Activated T-helper 2 cell treated with anti-CD3 and anti-CD28 coated beads, Interferon-gamma antibody, Interleukin-2, Interleukin-4, amounts not matched to agents 10 μg/mL and 5 μg/mL and 100 μg/mL, durations not matched to agents 14 hours and 24 hours and 36 hours (primary cell): ENCODE measurements at regions not wholly inside any gene's neighbourhood (a gene's known extent, or its start where the extent isn't known, plus 50 kb on each side); places are given as distances from the start of the nearest gene placed in this dataset.
"Not testable (repeated sequence)": the region's sequence is repeated elsewhere in the genome, so short reads cannot be mapped to it uniquely, and the experiment has no call there.

Experiments
- DNase-seq: peaks from one replicate; pipeline ENCODE4 v3.0.0; 2021; ENCODE audit warnings: low spot score
- H3K27ac Mint-ChIP-seq: one replicate; pipeline ENCODE4 v1.8.0; 2021; ENCODE audit warnings: mixed read lengths
- H3K27me3 Mint-ChIP-seq: one replicate; pipeline ENCODE4 v1.8.0; 2021; ENCODE audit warnings: low read depth, mixed read lengths
- H3K36me3 Mint-ChIP-seq: one replicate; pipeline ENCODE4 v1.8.0; 2021; ENCODE audit warnings: low read depth, mixed read lengths
- H3K4me1 Mint-ChIP-seq: one replicate; pipeline ENCODE4 v1.8.0; 2021; ENCODE audit warnings: low read depth, mixed read lengths
- H3K4me3 Mint-ChIP-seq: one replicate; pipeline ENCODE4 v1.8.0; 2021; ENCODE audit warnings: low read depth, mild to moderate bottlenecking, moderate library complexity, mixed read lengths
- H3K9me3 Mint-ChIP-seq: one replicate; pipeline ENCODE4 v1.8.0; 2021; ENCODE audit warnings: mixed read lengths
- intact Hi-C: fragments of 100-400 bp; cut with micrococcal nuclease; formaldehyde crosslinking; loops from one replicate; pipeline ENCODE4 v1.15.1; 2023

DNA sequence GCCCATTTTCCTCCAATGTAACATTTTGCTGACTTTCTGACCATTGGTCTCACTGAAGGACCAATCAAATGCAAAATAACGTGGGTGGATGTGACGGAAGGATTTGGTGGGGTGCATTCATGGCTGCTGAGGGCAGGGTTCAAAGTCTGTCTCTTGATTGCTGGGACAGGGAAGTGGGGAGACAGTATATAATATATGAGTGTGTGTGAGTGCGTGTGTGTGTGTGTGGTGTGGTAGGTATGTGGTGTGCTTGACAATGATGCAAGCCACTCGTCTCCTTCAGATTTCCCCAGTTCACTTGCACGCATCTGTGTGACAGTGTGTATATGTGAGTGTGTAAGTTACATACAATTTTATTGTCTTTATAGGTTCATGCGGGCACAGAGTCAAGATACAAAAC, 477.3 kb downstream of the DIRAS2 start:
- Mint-ChIP-seq H3K27me3 (peaks cover 9% of the 10 kb centered on the region), H3K9me3 (no peaks in the 10 kb centered on the region), H3K27ac (no peak overlapping the region), H3K4me1 (no peaks in the 10 kb centered on the region), H3K36me3 (no peaks in the 10 kb centered on the region), H3K4me3 (no peak overlapping the region)
- no peak for DNase-seq
- intact Hi-C loops, result no loop called here

DNA sequence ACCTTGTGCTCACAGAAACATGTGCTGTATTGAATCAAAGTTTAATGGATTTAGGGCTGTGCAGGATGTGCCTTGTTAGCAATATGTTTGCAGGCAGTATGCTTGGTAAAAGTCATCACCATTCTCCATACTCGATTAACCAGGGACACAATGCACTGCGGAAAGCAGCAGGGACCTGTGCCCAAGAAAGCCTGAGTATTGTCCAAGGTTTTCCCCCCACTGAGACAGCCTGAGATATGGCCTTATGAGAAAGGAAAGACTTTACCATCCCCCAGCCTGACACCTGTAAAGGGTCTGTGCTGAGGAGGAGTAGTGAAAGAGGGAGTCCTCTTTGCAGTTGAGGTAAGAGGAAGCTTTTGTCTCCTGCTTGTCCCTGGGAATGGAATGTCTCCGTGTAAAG, 476.2 kb downstream of the DIRAS2 start:
- DNase-seq, H3K9me3 Mint-ChIP-seq, H3K4me1 Mint-ChIP-seq, H3K27ac Mint-ChIP-seq, intact Hi-C loops, H3K4me3 Mint-ChIP-seq, H3K36me3 Mint-ChIP-seq: not testable (repeated sequence)
- peaks cover 15% of the 10 kb centered on the region for H3K27me3 Mint-ChIP-seq

DNA sequence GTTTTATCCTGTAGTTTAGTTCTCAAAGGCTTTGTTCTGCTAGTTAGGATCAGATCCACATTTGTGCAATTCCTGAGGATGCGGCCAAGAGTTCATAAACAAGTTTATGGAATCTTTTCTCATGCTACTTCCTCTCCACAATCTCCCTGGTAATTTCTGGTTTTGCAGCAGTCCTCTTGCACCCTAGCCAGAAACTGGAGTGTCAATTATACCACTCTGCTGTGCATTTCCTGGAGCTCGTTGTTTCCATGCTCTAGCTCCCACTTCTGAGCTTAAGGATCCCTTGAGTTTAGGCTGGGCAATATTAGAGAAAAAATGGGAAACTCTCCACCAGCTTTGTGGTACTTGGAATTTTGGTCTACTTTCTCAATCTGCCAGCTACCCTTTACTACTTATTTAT, 474.7 kb downstream of the DIRAS2 start:
- no peak overlapping the region for H3K27ac Mint-ChIP-seq
- H3K9me3 Mint-ChIP-seq, result peaks cover 3% of the 10 kb centered on the region
- no peaks in the 10 kb centered on the region for H3K4me1 Mint-ChIP-seq
- H3K4me3 Mint-ChIP-seq, result no peak overlapping the region
- no peak for DNase-seq
- H3K36me3 Mint-ChIP-seq, result no peaks in the 10 kb centered on the region
- intact Hi-C loops, result no loop called here
- H3K27me3 Mint-ChIP-seq, result peaks cover 15% of the 10 kb centered on the region

DNA sequence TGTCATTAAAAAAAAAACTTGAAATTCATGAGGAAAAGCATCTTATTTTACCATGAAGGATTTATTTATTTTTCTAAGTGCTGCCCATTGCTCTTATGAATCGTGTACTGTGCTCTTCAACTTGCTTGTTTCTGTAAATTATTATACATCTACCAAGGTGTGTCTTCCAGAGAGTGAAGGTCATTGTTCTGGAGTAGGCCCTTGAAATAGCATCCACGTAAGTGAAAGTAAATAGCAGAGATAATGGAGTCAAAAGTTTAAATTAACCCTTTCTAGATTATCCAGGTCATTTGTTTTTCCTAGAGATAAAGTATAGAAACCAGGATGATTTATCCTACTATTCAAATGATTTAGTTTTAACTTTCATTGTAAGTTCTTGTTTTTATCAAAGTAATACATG, 473.1 kb downstream of the DIRAS2 start:
- no peak for DNase-seq
- H3K27ac Mint-ChIP-seq, result no peak overlapping the region
- peaks cover 15% of the 10 kb centered on the region for H3K27me3 Mint-ChIP-seq
- peaks cover 3% of the 10 kb centered on the region for H3K9me3 Mint-ChIP-seq
- no peaks in the 10 kb centered on the region for H3K4me1 Mint-ChIP-seq
- intact Hi-C loops, result no loop called here
- H3K4me3 Mint-ChIP-seq, result no peak overlapping the region
- H3K36me3 Mint-ChIP-seq, result no peaks in the 10 kb centered on the region

DNA sequence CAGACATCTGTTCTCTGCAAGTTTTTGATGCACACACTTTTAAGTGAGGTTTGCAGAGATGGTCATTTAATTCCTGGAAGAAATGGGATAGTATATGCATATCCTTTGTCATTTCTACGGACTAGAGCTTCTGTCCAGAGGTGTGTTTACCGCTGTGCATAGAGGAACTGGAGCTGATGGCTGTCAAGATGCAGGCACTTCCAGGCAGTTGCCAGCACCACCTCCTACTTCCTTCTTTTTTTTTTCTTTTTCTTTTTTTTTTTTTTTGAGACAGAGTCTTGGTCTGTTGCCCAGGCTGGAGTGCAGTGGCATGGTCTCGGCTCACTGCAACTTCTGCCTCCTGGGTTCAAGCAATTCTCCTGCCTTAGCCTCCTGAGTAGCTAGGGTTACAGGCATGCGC, 468.7 kb downstream of the DIRAS2 start:
- H3K9me3 Mint-ChIP-seq, intact Hi-C loops, DNase-seq, H3K27ac Mint-ChIP-seq, H3K4me1 Mint-ChIP-seq, H3K4me3 Mint-ChIP-seq, H3K36me3 Mint-ChIP-seq, H3K27me3 Mint-ChIP-seq: not testable (repeated sequence)

DNA sequence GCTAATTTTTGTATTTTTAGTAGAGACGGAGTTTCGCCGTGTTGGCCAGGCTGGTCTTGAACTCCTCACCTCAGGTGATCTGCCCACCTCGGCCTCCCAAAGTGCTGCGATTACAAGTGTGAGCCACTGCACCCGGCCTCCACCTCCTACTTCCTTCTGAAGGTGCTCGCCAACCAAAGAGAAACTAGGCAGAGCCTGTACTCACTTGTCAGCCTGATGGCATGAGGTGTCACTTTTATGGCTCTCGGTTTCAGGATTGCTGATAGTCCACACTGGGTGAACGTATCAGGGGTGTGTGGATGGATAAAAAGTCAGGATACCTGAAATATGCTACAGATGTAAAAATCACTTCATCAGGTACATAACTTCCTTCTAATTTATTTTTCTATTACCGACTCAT, 468.3 kb downstream of the DIRAS2 start:
- H3K27ac Mint-ChIP-seq, DNase-seq, H3K4me3 Mint-ChIP-seq, intact Hi-C loops, H3K4me1 Mint-ChIP-seq, H3K36me3 Mint-ChIP-seq, H3K9me3 Mint-ChIP-seq, H3K27me3 Mint-ChIP-seq: not testable (repeated sequence)

DNA sequence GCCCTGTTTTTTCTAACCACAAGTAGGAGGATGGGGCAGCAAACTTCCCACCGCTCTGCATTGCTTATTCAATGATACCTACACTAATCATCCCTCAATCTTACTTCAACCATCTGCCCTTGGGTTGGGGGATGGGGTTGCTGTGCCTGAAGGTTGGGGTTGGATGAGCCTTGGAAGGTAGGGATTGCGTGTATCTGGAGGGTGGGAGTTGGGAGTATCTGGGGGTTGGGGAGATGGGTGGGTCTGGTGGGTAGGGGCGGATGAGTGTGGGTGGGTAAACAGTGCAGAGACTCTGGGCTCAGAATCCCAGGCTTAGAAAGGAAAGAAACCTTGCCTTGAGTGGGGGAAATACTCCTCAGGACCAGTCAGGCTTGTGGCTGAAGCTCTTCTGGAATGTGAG, 467.4 kb downstream of the DIRAS2 start:
- Mint-ChIP-seq H3K36me3 (no peaks in the 10 kb centered on the region), H3K4me1 (no peaks in the 10 kb centered on the region), H3K27me3 (peaks cover 6% of the 10 kb centered on the region), H3K9me3 (peaks cover 3% of the 10 kb centered on the region), H3K27ac (no peak overlapping the region), H3K4me3 (no peak overlapping the region)
- intact Hi-C loops, result no loop called here
- DNase-seq, result no peak

DNA sequence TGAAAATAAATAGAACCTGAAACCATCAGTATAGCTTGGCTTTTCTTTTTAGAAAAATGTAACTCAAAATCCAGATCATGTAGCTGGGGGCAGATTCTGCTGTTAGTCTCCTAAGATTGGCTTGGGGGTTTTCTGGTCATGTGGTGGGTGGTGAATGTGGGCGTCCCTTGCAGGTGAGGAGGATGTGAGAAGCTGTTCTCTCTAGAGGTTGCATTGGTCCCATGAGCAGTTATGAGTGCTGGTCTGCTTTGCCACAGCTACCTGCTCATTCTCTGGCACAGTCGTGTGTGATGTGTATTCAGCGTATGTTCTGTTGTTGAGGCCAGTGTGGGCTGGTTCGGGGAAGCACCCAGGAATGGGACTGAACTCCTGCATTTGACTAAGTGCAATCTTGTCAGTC, 466.8 kb downstream of the DIRAS2 start:
- intact Hi-C loops, result no loop called here
- Mint-ChIP-seq H3K4me3 (no peak overlapping the region), H3K27ac (no peak overlapping the region), H3K9me3 (peaks cover under 1% of the 10 kb centered on the region), H3K36me3 (no peaks in the 10 kb centered on the region), H3K27me3 (peaks cover 4% of the 10 kb centered on the region), H3K4me1 (no peaks in the 10 kb centered on the region)
- no peak for DNase-seq

DNA sequence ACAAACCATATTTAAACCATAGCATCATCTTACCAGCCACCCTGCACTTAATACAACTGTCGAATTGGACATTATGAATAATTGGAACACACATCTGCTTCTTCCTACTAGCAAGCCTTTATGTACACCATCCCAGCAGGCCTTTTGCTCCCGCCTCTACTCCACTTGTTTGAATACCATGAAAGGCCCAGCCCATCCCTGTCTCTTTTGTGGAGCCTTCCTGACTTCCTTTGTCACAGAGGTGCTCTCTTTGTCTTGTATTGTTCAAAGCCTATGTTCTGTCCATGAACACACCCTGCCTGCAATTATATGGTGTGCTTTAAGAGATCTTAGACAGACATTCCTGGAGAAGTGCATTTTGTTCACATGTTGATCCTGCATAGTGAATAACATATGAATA, 465.7 kb downstream of the DIRAS2 start:
- no peaks in the 10 kb centered on the region for H3K36me3 Mint-ChIP-seq
- H3K9me3 Mint-ChIP-seq, result no peaks in the 10 kb centered on the region
- intact Hi-C loops, result no loop called here
- DNase-seq, result no peak
- no peak overlapping the region for H3K27ac Mint-ChIP-seq
- peaks cover 3% of the 10 kb centered on the region for H3K27me3 Mint-ChIP-seq
- H3K4me1 Mint-ChIP-seq, result no peaks in the 10 kb centered on the region
- no peak overlapping the region for H3K4me3 Mint-ChIP-seq

DNA sequence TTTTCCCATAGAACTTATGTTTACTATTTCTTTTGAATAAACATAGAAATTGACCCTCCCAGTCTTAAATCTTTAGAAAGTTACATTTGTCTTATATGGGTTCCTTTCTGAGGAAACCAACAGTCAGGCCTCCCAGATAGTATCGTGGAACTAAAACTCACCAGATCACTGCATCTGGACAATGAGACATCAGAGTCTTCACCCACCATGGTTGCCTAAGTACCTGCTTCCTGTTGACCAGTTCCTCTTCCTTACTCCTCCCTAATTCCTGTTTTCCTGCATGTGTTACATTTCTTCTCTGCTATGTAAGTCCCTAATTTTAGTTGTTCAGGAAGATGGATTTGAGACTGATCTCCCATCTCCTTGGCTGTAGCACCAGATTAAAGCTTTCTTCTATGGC, 462.2 kb downstream of the DIRAS2 start:
- H3K36me3 Mint-ChIP-seq, result no peaks in the 10 kb centered on the region
- intact Hi-C loops, result no loop called here
- peaks cover 10% of the 10 kb centered on the region for H3K27me3 Mint-ChIP-seq
- no peak overlapping the region for H3K4me3 Mint-ChIP-seq
- H3K9me3 Mint-ChIP-seq, result no peaks in the 10 kb centered on the region
- H3K27ac Mint-ChIP-seq, result no peak overlapping the region
- H3K4me1 Mint-ChIP-seq, result no peaks in the 10 kb centered on the region
- no peak for DNase-seq

DNA sequence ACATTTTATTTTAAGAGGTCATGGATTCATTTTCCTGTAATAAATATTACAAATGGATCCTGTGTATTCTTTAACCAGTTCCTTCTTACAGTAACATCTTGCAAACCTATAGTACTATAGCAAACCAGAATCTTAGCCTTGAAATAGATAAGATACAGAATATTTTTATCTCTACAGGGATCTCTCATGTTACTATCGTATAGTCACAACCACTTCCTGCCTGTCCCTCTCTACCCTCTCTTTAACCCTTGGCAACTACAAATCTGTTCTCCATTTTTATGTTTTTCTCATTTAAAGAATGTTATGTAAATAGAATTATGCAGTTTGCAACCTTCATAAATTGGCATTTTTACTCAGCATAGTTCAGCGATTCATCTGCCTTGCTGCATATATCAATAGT, 454.0 kb downstream of the DIRAS2 start:
- no peak overlapping the region for H3K4me3 Mint-ChIP-seq
- no peak for DNase-seq
- peaks cover 18% of the 10 kb centered on the region for H3K4me1 Mint-ChIP-seq
- intact Hi-C loops, result no loop called here
- no peak overlapping the region for H3K27ac Mint-ChIP-seq
- H3K9me3 Mint-ChIP-seq, result peaks cover 4% of the 10 kb centered on the region
- H3K27me3 Mint-ChIP-seq, result peaks cover 25% of the 10 kb centered on the region
- no peaks in the 10 kb centered on the region for H3K36me3 Mint-ChIP-seq

DNA sequence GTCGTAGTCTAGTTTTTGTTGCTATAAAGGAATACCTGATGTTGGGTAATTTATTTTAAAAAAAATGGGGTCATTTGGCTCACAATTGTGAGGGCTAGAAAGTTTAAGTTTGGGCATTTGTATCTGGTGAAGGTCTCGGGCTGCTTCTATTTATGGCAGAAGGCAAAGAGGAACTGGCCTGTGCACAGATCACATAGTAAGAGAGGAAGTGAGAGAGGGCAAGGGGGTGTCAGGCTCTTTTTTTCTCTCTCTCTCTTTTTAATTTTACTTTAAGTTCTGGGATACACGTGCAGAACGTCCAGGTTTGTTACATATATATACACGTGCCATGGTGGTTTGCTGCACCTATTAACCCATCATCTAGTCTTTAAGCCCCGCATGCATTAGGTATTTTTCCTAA, 453.3 kb downstream of the DIRAS2 start:
- Mint-ChIP-seq H3K36me3 (no peaks in the 10 kb centered on the region), H3K4me1 (peaks cover 18% of the 10 kb centered on the region), H3K9me3 (peaks cover 4% of the 10 kb centered on the region), H3K4me3 (no peak overlapping the region), H3K27me3 (peaks cover 25% of the 10 kb centered on the region), H3K27ac (no peak overlapping the region)
- DNase-seq, result no peak
- intact Hi-C loops, result no loop called here

DNA sequence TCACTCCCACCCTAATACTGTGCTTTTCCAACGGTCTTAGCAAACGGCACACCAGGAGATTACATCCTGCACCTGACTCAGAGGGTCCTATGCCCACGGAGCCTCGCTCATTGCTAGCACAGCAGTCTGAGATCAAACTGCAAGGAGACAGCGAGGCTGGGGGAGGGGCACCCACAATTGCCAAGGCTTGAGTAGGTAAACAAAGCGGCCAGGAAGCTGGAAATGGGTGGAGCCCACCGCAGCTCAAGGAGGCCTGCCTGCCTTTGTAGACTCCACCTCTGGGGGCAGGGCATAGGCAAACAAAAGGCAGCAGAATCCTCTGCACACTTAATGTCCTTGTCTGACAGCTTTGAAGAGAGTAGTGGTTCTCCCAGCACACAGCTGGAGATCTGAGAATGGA, 450.2 kb downstream of the DIRAS2 start:
- H3K9me3 Mint-ChIP-seq, H3K36me3 Mint-ChIP-seq, H3K27me3 Mint-ChIP-seq, H3K27ac Mint-ChIP-seq, intact Hi-C loops, H3K4me3 Mint-ChIP-seq: not testable (repeated sequence)
- peak; percentile 57 for DNase-seq
- H3K4me1 Mint-ChIP-seq, result peaks cover 18% of the 10 kb centered on the region

DNA sequence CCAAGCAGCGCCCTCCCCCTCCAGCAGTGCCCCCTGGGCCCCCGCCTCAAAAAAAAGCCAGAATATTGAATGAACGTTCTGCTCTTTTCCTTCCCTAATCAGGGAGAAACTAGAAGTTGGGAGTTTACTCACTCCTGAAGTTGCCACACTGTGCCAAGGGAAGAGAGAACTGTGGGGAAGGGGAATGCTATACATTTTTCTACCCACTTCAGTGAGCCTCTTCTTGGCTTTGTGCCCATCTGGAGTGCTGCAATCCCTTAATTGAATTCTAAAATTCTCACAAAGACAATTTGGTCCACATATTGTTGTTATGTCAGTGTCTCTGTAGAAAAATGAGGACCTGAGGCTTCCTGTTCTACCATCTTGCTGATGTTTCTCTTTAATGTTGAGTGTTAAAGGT, 443.7 kb downstream of the DIRAS2 start:
- H3K36me3 Mint-ChIP-seq, result no peaks in the 10 kb centered on the region
- peaks cover 5% of the 10 kb centered on the region for H3K27me3 Mint-ChIP-seq
- no peak for DNase-seq
- H3K4me1 Mint-ChIP-seq, result no peaks in the 10 kb centered on the region
- intact Hi-C loops, result no loop called here
- H3K9me3 Mint-ChIP-seq, result peaks cover 4% of the 10 kb centered on the region
- H3K27ac Mint-ChIP-seq, result no peak overlapping the region
- H3K4me3 Mint-ChIP-seq, result no peak overlapping the region
